Fibroblast of lung (primary cell): ENCODE measurements at regions not wholly inside any gene's neighbourhood (a gene's known extent, or its start where the extent isn't known, plus 50 kb on each side); places are given as distances from the start of the nearest gene placed in this dataset.

Experiments
- EZH2 ChIP-seq: IDR thresholded peaks from 2 replicates; pipeline ENCODE4 v1.5.1; 2012; ENCODE audit warnings: low read length, control low read depth, mild to moderate bottlenecking; ENCODE audit errors: missing control alignments
- TF ChIP-seq, protein P1 (sequence below), 2 donors: IDR thresholded peaks in 1 of 2; conservative IDR thresholded peaks in 1 of 2; 1 replicate in 1 of 2; 2 replicates in 1 of 2; pipeline ENCODE4 v1.5.1; 2011 to 2012; ENCODE audit warnings: low read length in 2 of 2, control low read depth in 1 of 2, inconsistent platforms in 1 of 2, low read depth in 1 of 2, mild to moderate bottlenecking in 1 of 2

DNA sequence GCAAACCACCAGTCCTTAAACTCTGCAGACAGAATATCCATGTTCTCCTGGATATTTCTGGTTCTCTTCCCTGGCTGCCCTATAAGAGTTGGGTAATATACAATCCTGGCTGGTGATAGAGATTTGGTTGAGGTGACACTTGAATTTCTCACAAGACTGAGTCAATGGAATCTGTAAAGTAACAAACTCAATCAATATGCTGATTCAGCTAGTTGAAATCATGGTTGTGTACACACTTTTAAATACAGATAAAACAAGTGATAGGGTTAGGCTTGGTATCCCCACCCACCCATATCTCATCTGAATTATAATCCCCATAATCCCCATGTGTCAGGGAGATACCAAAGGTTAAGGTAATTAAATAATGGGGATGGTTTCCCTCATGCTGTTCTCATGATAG lies 349.2 kb upstream of the MAD2L1 start:
- TF ChIP-seq, protein P1, sequence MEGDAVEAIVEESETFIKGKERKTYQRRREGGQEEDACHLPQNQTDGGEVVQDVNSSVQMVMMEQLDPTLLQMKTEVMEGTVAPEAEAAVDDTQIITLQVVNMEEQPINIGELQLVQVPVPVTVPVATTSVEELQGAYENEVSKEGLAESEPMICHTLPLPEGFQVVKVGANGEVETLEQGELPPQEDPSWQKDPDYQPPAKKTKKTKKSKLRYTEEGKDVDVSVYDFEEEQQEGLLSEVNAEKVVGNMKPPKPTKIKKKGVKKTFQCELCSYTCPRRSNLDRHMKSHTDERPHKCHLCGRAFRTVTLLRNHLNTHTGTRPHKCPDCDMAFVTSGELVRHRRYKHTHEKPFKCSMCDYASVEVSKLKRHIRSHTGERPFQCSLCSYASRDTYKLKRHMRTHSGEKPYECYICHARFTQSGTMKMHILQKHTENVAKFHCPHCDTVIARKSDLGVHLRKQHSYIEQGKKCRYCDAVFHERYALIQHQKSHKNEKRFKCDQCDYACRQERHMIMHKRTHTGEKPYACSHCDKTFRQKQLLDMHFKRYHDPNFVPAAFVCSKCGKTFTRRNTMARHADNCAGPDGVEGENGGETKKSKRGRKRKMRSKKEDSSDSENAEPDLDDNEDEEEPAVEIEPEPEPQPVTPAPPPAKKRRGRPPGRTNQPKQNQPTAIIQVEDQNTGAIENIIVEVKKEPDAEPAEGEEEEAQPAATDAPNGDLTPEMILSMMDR (conservative IDR thresholded peaks at IDR 0.05 in 1 of 2, IDR thresholded peaks at IDR 0.05 in 1 of 2; ENCODE audit: low read depth in 1 of 2, low read length in 2 of 2) = no peak
- no peak for TF ChIP-seq EZH2
